ENCODE measurements at regions not wholly inside any gene's neighbourhood (a gene's known extent, or its start where the extent isn't known, plus 50 kb on each side); places are given as distances from the start of the nearest gene placed in this dataset.
A peak's percentile ranks its signal among the peaks of the same experiment; 100 is the strongest.

DNA sequence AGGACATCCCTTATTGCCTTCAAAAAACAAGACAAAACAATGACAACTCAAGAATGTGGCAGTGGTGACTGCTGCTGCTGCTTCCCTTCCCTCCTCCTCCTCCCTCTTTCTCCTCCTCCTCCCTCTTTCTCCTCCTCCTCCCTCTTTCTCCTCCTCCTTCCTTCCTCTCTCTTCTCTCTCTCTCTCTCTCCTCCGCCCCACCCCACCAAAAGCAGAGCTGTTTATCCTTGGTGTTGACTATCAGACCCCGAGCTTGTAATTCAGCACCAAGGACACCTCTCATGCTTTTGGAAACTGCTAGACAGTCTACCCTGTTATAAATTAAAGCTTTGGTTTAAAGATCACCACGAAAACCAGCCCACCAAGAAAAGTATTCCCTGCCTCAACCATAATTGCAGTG, 72.4 kb upstream of the IFNAR2 start:
- no peak for ATAC-seq

DNA sequence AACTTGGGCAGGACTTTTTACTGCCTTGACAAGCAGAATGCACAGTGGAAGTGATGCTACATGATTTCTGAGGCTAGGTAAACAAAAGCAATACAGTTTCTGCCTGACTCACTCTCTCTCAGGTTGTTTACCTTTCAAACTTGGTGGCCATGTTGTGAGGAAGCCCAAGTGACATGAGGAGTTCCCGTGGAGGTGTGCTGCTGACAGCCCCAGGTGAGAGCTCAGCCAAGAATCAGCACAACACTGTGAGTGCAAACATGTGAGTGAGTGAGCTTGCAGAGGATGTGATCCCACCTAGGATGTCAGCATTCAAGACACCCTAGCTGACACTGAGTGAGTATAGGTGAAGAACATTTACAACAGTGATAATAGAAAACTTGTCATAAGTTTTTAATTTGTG, 71.1 kb upstream of the IFNAR2 start:
- ATAC-seq = no peak

DNA sequence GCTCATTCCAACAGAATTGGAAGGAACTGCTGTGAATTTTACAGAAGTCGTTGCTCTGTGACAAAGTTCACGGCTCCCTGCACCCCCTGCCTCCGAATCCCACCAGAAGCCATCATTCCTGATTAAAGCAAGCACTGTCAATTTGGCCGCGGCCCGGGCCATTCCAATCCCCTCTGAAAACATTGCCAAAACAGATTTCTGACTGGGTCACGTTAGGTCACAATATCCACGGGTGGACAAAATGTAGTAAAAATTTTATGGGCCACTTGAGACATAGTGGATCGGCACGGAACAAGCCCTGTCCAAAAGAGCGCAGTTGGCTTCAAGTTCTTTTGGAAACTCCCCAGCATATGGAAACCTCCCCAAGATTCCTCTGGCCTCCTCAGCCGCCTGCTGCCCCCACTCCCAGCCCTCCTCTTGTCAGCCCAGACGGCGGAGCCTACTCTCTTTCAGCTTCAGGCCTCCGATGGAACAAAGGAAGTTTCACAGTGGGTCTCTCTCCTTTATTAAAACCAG, 67.2 kb upstream of the IFNAR2 start:
- no peak for ATAC-seq

DNA sequence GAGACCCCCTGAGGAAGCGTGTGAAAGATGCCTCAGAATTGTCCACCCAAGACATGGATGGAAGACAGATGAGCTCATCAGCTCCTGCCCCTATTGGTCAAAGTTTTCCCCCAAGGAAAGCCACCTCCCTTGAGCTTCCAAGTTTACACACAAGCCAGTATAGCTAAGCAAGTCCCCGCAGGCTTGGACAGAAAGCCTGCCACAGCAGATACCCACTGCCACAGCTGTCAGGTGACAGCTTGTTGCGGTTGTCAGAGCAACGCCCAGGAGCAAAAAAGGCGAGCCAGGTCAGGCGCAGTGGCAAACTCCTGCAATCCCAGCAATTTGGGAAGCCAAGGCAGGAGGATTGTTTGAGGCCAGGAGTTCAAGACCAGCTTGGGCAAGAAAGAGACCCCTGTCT, 60.9 kb upstream of the IFNAR2 start:
- ATAC-seq = peak; percentile 71

DNA sequence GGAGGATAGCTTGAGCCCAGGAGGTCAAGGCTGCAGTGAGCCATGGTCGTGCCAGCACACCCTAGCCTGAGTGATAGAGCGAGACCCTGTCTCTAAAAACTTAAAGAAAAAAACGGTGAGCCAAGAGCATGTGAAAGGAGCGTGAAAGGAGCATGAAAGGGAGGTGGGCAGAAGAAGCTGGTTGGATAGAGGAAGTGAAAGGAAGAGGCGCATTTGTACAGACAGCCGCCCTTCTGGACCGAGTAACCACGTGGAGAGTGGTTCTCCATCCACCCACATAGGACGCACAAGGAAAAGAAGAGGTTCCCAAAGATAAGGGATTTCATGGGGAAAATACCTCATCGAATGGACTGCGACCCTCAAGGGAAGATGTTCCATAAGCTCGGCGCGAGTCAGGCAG, 60.4 kb upstream of the IFNAR2 start:
- ATAC-seq = no peak

DNA sequence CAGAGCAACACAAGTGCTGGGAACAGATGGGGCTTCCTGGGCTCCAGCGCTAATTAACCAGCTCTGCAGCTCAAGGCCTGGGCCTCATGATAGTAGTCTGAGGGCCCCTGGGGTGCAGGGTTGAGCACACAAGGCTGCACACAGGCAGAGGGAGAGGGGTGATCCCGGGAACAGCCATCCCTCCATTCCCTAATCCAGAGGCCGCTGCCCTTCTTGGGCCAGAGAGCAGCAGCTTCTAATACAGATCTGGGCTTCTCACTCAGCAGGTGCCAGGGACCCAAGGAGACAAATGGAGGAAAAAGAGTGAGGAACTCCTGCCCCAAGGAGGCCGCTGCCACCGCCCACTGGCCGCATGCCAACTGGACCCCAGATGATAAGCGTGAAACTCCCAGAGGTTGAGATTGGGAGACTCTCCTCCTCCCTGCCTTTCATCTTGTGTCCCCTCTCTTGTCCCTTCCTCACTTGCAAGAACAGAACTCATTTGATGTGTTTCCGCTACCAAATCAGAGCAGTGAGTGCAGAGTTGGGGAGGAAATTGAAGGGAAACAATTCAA, 58.0 kb upstream of the IFNAR2 start:
- ATAC-seq = no peak

DNA sequence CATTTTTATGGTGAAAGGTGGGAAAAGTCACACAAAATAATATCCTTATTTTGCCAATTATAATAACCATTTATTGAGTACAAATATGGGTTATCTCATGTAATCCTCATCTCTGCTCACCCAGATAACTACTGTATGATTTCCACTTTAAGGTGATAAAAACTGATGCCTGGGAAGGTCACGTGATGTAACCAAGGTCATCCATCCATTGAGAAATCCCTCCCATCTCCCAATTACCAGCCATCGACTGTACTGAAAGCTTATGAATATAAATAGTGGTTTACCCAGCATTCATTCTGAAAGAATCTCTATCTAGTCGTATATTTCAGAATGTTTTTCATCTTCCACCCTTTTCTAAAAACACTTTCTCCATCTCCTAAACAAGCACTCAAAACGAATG, 55.0 kb upstream of the IFNAR2 start:
- no peak for ATAC-seq

All from esophagus mucosa (tissue), 1 donor.